Peyer's patch (tissue), 4 donors: ENCODE measurements at regions not wholly inside any gene's neighbourhood (a gene's known extent, or its start where the extent isn't known, plus 50 kb on each side); places are given as distances from the start of the nearest gene placed in this dataset.

Experiments used
- DNase-seq, 3 donors: peaks; one replicate each; pipeline ENCODE4 v3.0.0-alpha.2; 2017 to 2019
- H3K27ac ChIP-seq, 4 donors: fragments of 200-600 bp; sonication (generic); one replicate each; pipeline ENCODE4 v1.5.1; 2016 to 2019
- H3K27me3 ChIP-seq, 2 donors: fragments of 200-600 bp; sonication (generic); one replicate each; pipeline ENCODE4 v1.5.1; 2019
- H3K36me3 ChIP-seq, 3 donors: fragments of 200-600 bp; sonication (generic); one replicate each; pipeline ENCODE4 v1.5.1; 2016 to 2019
- H3K4me1 ChIP-seq, 4 donors: fragments of 200-600 bp; sonication (generic); one replicate each; pipeline ENCODE4 v1.5.1; 2016 to 2019
- H3K4me3 ChIP-seq, 4 donors: fragments of 200-600 bp; sonication (generic); 1 replicate in 3 of 4; 2 replicates in 1 of 4; pipeline ENCODE4 v1.5.1; 2016 to 2019; ENCODE audit warnings: mild to moderate bottlenecking in 1 of 4
- H3K9me3 ChIP-seq, 4 donors: fragments of 200-600 bp; sonication (generic); one replicate each; pipeline ENCODE4 v1.5.1; 2016 to 2019; ENCODE audit warnings: mild to moderate bottlenecking in 1 of 4
- CTCF ChIP-seq, 6 experiments: fragments of 450-650 bp in 4 of 6; fragments of 200-600 bp in 2 of 6; sonication (generic) in 1 of 6; IDR thresholded peaks; one replicate each; pipeline ENCODE4 v1.5.1; 2017 to 2019; ENCODE audit warnings: antibody characterized with exemption in 6 of 6, mild to moderate bottlenecking in 3 of 6, moderate library complexity in 1 of 6
- POLR2A ChIP-seq, 2 donors: fragments of 450-650 bp; IDR thresholded peaks; one replicate each; pipeline ENCODE4 v1.5.1; 2017; ENCODE audit warnings: antibody characterized with exemption in 2 of 2, mild to moderate bottlenecking in 2 of 2, moderate library complexity in 2 of 2

GRCh38 chr1:68378296-68379084 lies 71.3 kb downstream of the RPE65 start:
- DNase-seq, result no peak
- Histone ChIP-seq H3K27ac (no peak overlapping the region), H3K9me3 (no peaks in the 10 kb centered on the region), H3K4me1 (no peaks in the 10 kb centered on the region), H3K4me3 (no peak overlapping the region), H3K27me3 (no peaks in the 10 kb centered on the region), H3K36me3 (no peaks in the 10 kb centered on the region)
- no peak for TF ChIP-seq CTCF (IDR thresholded peaks at IDR 0.05)

GRCh38 chr1:68377098-68377497 lies 72.7 kb downstream of the RPE65 start:
- TF ChIP-seq POLR2A (IDR thresholded peaks at IDR 0.05), result no peak
- no peak for TF ChIP-seq CTCF (IDR thresholded peaks at IDR 0.05)

GRCh38 chr1:68376441-68376840 lies 73.3 kb downstream of the RPE65 start:
- no peaks in the 10 kb centered on the region for H3K27me3 ChIP-seq
- H3K36me3 ChIP-seq, result no peaks in the 10 kb centered on the region
- H3K4me3 ChIP-seq, result no peak overlapping the region
- DNase-seq, result no peak
- no peaks in the 10 kb centered on the region for H3K9me3 ChIP-seq
- TF ChIP-seq POLR2A (IDR thresholded peaks at IDR 0.05), result no peak
- no peaks in the 10 kb centered on the region for H3K4me1 ChIP-seq
- H3K27ac ChIP-seq, result no peak overlapping the region

More at GRCh38 chr1:68377098-68377497, 72.7 kb downstream of the RPE65 start:
- Histone ChIP-seq H3K36me3 (no peaks in the 10 kb centered on the region), H3K9me3 (no peaks in the 10 kb centered on the region), H3K4me3 (no peak overlapping the region), H3K4me1 (no peaks in the 10 kb centered on the region), H3K27ac (no peak overlapping the region), H3K27me3 (no peaks in the 10 kb centered on the region)
- no peak for DNase-seq

GRCh38 chr1:68375919-68376318 lies 73.8 kb downstream of the RPE65 start:
- H3K9me3 ChIP-seq, result no peaks in the 10 kb centered on the region
- H3K27ac ChIP-seq, result no peak overlapping the region
- H3K36me3 ChIP-seq, result no peaks in the 10 kb centered on the region
- TF ChIP-seq POLR2A (IDR thresholded peaks at IDR 0.05) (no peak), CTCF (IDR thresholded peaks at IDR 0.05) (no peak)
- H3K27me3 ChIP-seq, result no peaks in the 10 kb centered on the region
- H3K4me1 ChIP-seq, result no peaks in the 10 kb centered on the region
- H3K4me3 ChIP-seq, result no peak overlapping the region
- no peak for DNase-seq

GRCh38 chr1:68373173-68373572 lies 76.6 kb downstream of the RPE65 start:
- TF ChIP-seq CTCF (IDR thresholded peaks at IDR 0.05), result no peak
- TF ChIP-seq POLR2A (IDR thresholded peaks at IDR 0.05), result no peak
- no peak overlapping the region for H3K27ac ChIP-seq

GRCh38 chr1:68372487-68372886 lies 77.3 kb downstream of the RPE65 start:
- no peaks in the 10 kb centered on the region for H3K27me3 ChIP-seq
- no peak overlapping the region for H3K4me3 ChIP-seq
- no peak overlapping the region for H3K27ac ChIP-seq
- no peak for DNase-seq
- TF ChIP-seq POLR2A (IDR thresholded peaks at IDR 0.05) (no peak), CTCF (IDR thresholded peaks at IDR 0.05) (no peak)
- H3K4me1 ChIP-seq, result no peaks in the 10 kb centered on the region
- no peaks in the 10 kb centered on the region for H3K9me3 ChIP-seq
- H3K36me3 ChIP-seq, result no peaks in the 10 kb centered on the region

More at GRCh38 chr1:68373173-68373572, 76.6 kb downstream of the RPE65 start:
- no peaks in the 10 kb centered on the region for H3K27me3 ChIP-seq
- no peak for DNase-seq
- no peaks in the 10 kb centered on the region for H3K9me3 ChIP-seq
- no peaks in the 10 kb centered on the region for H3K36me3 ChIP-seq
- H3K4me3 ChIP-seq, result no peak overlapping the region
- H3K4me1 ChIP-seq, result no peaks in the 10 kb centered on the region
